ENCODE measurements at regions not wholly inside any gene's neighbourhood (a gene's known extent, or its start where the extent isn't known, plus 50 kb on each side); places are given as distances from the start of the nearest gene placed in this dataset.

- DNase-seq (ENCODE audit: low read depth in 4 of 4, low spot score in 3 of 4) = no peak
Measured at GRCh38 chrY:13149148-13149547, 244.5 kb downstream of the DDX3Y start.

DNA sequence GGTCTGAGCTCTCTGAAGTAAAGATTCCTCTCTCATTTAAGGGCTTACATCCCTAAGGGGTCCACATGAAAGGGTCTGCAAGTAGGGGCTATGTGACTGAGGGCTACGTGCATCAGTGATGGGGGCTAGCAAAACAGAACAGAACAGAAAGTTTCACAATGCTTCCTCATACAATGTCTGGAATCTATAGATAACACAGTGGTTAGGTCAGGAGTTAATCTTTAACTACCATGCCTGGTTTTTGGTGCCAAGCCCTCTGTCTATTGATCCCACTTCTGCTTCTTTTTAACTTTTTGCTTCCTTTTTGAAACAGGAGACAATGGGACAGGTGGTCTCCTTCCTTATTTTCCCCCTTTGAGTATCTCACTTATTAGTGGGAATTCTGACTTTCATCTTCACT lies 263.0 kb downstream of the DDX3Y start:
- no peak for DNase-seq (ENCODE audit: low read depth in 4 of 4, low spot score in 3 of 4)

- DNase-seq (ENCODE audit: low read depth in 4 of 4, low spot score in 3 of 4) = no peak
Measured at GRCh38 chrY:13168257-13168656, 263.6 kb downstream of the DDX3Y start.

Measured in left renal pelvis (tissue), 4 donors.